GM23338 (cell line): ENCODE measurements at regions not wholly inside any gene's neighbourhood (a gene's known extent, or its start where the extent isn't known, plus 50 kb on each side); places are given as distances from the start of the nearest gene placed in this dataset.

Experiments
- CREB1 ChIP-seq: fragments of 250-450 bp; sonication (Bioruptor Pico); IDR thresholded peaks from 2 replicates; pipeline ENCODE4 v1.5.0; 2020; ENCODE audit warnings: low read depth, mild to moderate bottlenecking, moderate library complexity
- CTCF ChIP-seq, 2 experiments: fragments of 200-600 bp in 1 of 2; sonication (generic) in 1 of 2; conservative IDR thresholded peaks; 2 replicates each; pipeline versions ENCODE4 v1.5.1 to v1.6.1; 2016 to 2017; ENCODE audit warnings: antibody characterized with exemption in 2 of 2, low read depth in 2 of 2, mild to moderate bottlenecking in 2 of 2, moderate library complexity in 1 of 2
- ETS1 ChIP-seq: IDR thresholded peaks from 2 replicates; pipeline ENCODE4 v1.6.1; 2016; ENCODE audit warnings: antibody characterized with exemption
- EZH2 ChIP-seq: fragments of 200-600 bp; sonication (generic); IDR thresholded peaks from one replicate; pipeline ENCODE4 v1.8.0; 2017; ENCODE audit warnings: antibody characterized with exemption, mild to moderate bottlenecking, low read depth; ENCODE audit not compliant: unreplicated experiment
- EZH2phosphoT487 ChIP-seq: fragments of 200-600 bp; sonication (generic); IDR thresholded peaks from one replicate; pipeline ENCODE4 v1.8.1; 2018; ENCODE audit warnings: antibody characterized with exemption; ENCODE audit not compliant: unreplicated experiment
- JUNB ChIP-seq: IDR thresholded peaks from one replicate; pipeline ENCODE4 v1.6.1; 2016; ENCODE audit warnings: antibody characterized with exemption; ENCODE audit not compliant: unreplicated experiment
- NANOG ChIP-seq: IDR thresholded peaks from 2 replicates; pipeline ENCODE4 v1.6.1; 2016; ENCODE audit warnings: antibody characterized with exemption, borderline replicate concordance
- POLR2AphosphoS5 ChIP-seq: IDR thresholded peaks from 2 replicates; pipeline ENCODE4 v1.6.1; 2016; ENCODE audit warnings: antibody characterized with exemption, low read depth
- REST ChIP-seq: IDR thresholded peaks from one replicate; pipeline ENCODE4 v1.6.1; 2018; ENCODE audit warnings: antibody characterized with exemption; ENCODE audit not compliant: unreplicated experiment
- ZNF331 ChIP-seq: fragments of 250-450 bp; sonication (Bioruptor Pico); IDR thresholded peaks from 2 replicates; pipeline ENCODE4 v1.5.0; 2020; ENCODE audit warnings: low read depth, mild to moderate bottlenecking, moderate library complexity

GRCh38 chr7:31263338-31263737, 77.2 kb downstream of the NEUROD6 start:
- no peak for TF ChIP-seq CTCF (conservative IDR thresholded peaks at IDR 0.05; ENCODE audit: low read depth in 2 of 2)
- TF ChIP-seq POLR2AphosphoS5 = no peak
- no peak for TF ChIP-seq CREB1 (CRISPR knock-in tag)
- TF ChIP-seq REST = no peak
- TF ChIP-seq EZH2 = no peak
- TF ChIP-seq NANOG = no peak
- no peak for TF ChIP-seq ETS1
- TF ChIP-seq JUNB = no peak
- no peak for TF ChIP-seq EZH2phosphoT487
- no peak for TF ChIP-seq ZNF331 (CRISPR knock-in tag)
